ENCODE measurements at regions not wholly inside any gene's neighbourhood (a gene's known extent, or its start where the extent isn't known, plus 50 kb on each side); places are given as distances from the start of the nearest gene placed in this dataset.
"Not testable (repeated sequence)": the region's sequence is repeated elsewhere in the genome, so short reads cannot be mapped to it uniquely, and the experiment has no call there.

DNA sequence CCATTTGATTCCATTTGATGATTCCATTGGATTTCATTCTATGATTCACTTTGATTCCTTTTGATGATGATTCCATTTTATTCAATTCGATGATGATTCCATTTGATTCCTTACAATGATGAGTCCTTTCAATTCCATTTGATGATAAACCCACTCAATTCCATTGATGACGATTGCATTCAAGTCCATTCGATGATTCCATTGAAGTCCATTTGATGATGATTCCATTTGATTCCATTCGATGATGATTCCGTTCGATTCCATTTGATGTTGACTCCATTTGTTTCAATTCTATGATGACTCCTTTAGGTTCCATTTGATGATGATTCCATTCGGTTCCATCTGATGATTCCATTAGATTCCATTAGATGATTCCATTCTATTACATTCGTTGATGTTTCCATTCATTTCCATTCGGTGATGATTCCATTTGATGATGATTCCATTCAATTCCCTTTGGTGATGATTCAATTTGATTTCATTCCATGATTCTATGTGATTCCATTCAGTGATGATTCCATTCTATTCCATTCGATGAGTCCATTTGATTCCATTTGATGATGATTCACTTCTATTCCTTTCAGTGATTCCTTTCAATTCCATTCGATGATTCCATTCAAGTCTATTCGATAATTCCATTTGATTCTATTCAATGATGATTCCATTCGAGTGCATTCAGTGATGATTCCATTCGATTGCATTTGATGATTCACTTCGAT lies 1106.0 kb downstream of the RPIA start:
- H3K4me3 ChIP-seq (ENCODE audit: low read length in 2 of 2) = no peak overlapping the region
- H3K9me3 ChIP-seq (ENCODE audit: control insufficient read depth in 1 of 2, low read length in 2 of 2) = no peaks in the 10 kb centered on the region
- no peaks in the 10 kb centered on the region for H3K27me3 Mint-ChIP-seq
- no peak overlapping the region for H3K27ac Mint-ChIP-seq
- intact Hi-C loops (cut with micrococcal nuclease) = no loop called here
- POLR2A ChIA-PET (ENCODE audit: partially characterized antibody) = no interaction called here
- H3K27ac ChIP-seq (ENCODE audit: low read depth, low read length) = no peak overlapping the region
- DNase-seq = no peak
- H3K4me1 Mint-ChIP-seq = peaks cover 0 to 2% (median 0%) of the 10 kb centered on the region in 4 donors
- H3K4me3 Mint-ChIP-seq = no peak overlapping the region
- CTCF ChIA-PET (ENCODE audit: partially characterized antibody) = no interaction called here
- no peaks in the 10 kb centered on the region for H3K27me3 ChIP-seq (ENCODE audit: insufficient read depth, low read length)
- H3K9me3 Mint-ChIP-seq = peaks cover 12 to 100% (median 87%) of the 10 kb centered on the region in 8 donors
- no peaks in the 10 kb centered on the region for H3K36me3 ChIP-seq (ENCODE audit: insufficient read depth, low read length)
- no peaks in the 10 kb centered on the region for H3K4me1 ChIP-seq (ENCODE audit: insufficient read depth, low read length)
- H3K36me3 Mint-ChIP-seq = peaks cover 28 to 37% of the 10 kb centered on the region in 2 donors

DNA sequence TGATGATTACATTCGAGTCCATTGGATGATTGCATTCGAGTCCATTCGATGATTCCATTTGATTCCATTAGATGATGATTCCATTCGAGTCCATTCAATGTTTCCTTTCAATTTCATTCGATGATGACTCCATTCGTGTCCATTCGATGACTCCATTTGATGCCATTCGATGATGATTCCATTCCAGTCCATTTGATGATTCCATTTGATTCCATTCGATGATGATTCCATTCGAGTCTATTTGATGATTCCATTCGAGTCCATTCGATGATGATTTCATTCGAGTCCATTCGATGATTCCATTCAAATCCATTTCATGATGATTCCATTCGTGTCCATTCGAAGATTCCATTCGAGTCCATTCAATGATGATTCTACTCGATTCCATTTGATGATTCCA lies 1109.7 kb downstream of the RPIA start:
- H3K4me1 ChIP-seq (ENCODE audit: insufficient read depth, low read length); H3K4me3 ChIP-seq (ENCODE audit: low read length in 2 of 2); H3K27ac Mint-ChIP-seq; CTCF ChIA-PET (ENCODE audit: partially characterized antibody); DNase-seq; H3K4me1 Mint-ChIP-seq; intact Hi-C loops (cut with micrococcal nuclease); H3K27me3 ChIP-seq (ENCODE audit: insufficient read depth, low read length); H3K27ac ChIP-seq (ENCODE audit: low read depth, low read length); H3K4me3 Mint-ChIP-seq; H3K36me3 ChIP-seq (ENCODE audit: insufficient read depth, low read length); H3K27me3 Mint-ChIP-seq; POLR2A ChIA-PET (ENCODE audit: partially characterized antibody): not testable (repeated sequence)
- H3K9me3 ChIP-seq (ENCODE audit: control insufficient read depth in 1 of 2, low read length in 2 of 2) = peaks cover 0 to 13% of the 10 kb centered on the region in 2 donors
- Mint-ChIP-seq H3K36me3 (peaks cover 41 to 59% of the 10 kb centered on the region in 2 donors), H3K9me3 (peaks cover 14 to 100% (median 95%) of the 10 kb centered on the region in 8 donors)

DNA sequence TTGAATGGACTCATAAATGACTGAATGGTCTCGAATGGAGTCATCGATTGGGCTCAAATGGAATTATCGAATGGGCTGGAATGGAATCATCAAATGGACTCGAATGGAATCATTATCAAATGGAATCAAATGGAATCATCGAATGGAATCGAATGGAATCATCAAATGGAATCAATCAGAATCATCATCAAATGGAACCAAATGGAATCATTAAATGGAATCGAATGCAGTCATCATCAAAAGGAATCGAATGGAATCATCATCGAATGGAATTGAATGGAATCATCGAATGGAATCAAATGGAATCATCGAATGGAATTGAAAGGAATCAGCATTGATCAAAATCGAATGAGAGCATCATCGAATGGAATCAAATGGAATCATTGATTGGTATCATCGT lies 1114.9 kb downstream of the RPIA start:
- POLR2A ChIA-PET (ENCODE audit: partially characterized antibody); H3K27ac ChIP-seq (ENCODE audit: low read depth, low read length); DNase-seq; H3K27me3 ChIP-seq (ENCODE audit: insufficient read depth, low read length); H3K27me3 Mint-ChIP-seq; CTCF ChIA-PET (ENCODE audit: partially characterized antibody); H3K36me3 ChIP-seq (ENCODE audit: insufficient read depth, low read length); H3K4me1 Mint-ChIP-seq; H3K4me1 ChIP-seq (ENCODE audit: insufficient read depth, low read length); H3K4me3 Mint-ChIP-seq; intact Hi-C loops (cut with micrococcal nuclease); H3K4me3 ChIP-seq (ENCODE audit: low read length in 2 of 2): not testable (repeated sequence)
- H3K27ac Mint-ChIP-seq = peak overlapping the region in 1 of 7 donors; percentile 17
- H3K36me3 Mint-ChIP-seq = peaks cover 33 to 37% of the 10 kb centered on the region in 2 donors
- peaks cover 7 to 90% (median 84%) of the 10 kb centered on the region in 8 donors for H3K9me3 Mint-ChIP-seq
- H3K9me3 ChIP-seq (ENCODE audit: control insufficient read depth in 1 of 2, low read length in 2 of 2) = peaks cover 10 to 32% of the 10 kb centered on the region in 2 donors

DNA sequence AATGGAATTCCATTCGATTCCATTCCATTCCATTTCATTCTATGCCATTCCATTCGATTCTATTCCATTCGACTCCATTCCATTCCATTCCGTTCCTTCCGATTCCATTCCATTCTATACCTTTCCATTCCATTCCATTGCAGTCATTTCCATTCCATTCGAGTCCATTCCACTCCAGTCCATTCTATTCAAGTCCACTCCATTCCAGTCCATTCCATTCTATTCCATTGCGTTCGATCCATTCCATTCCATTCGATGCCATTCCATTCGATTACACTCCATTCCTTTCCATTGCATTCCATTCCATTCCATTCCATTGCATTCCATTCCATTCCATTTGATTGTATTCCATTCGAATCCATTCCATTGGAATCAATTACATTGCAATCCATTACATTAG lies 1119.8 kb downstream of the RPIA start:
- CTCF ChIA-PET (ENCODE audit: partially characterized antibody) = no interaction called here
- intact Hi-C loops (cut with micrococcal nuclease) = no loop called here
- H3K4me3 ChIP-seq (ENCODE audit: low read length in 2 of 2) = no peak overlapping the region
- Mint-ChIP-seq H3K27ac (no peak overlapping the region), H3K9me3 (peaks cover 8 to 89% (median 48%) of the 10 kb centered on the region in 8 donors), H3K27me3 (no peaks in the 10 kb centered on the region), H3K4me3 (peak overlapping the region in 1 of 8 donors; percentile 7), H3K4me1 (peaks cover 0 to 2% (median 0%) of the 10 kb centered on the region in 4 donors), H3K36me3 (peaks cover 12 to 39% of the 10 kb centered on the region in 2 donors)
- POLR2A ChIA-PET (ENCODE audit: partially characterized antibody) = no interaction called here
- peaks cover 12 to 52% of the 10 kb centered on the region in 2 donors for H3K9me3 ChIP-seq (ENCODE audit: control insufficient read depth in 1 of 2, low read length in 2 of 2)
- H3K4me1 ChIP-seq (ENCODE audit: insufficient read depth, low read length) = no peaks in the 10 kb centered on the region
- no peaks in the 10 kb centered on the region for H3K27me3 ChIP-seq (ENCODE audit: insufficient read depth, low read length)
- DNase-seq = no peak
- H3K36me3 ChIP-seq (ENCODE audit: insufficient read depth, low read length) = no peaks in the 10 kb centered on the region
- H3K27ac ChIP-seq (ENCODE audit: low read depth, low read length) = no peak overlapping the region

DNA sequence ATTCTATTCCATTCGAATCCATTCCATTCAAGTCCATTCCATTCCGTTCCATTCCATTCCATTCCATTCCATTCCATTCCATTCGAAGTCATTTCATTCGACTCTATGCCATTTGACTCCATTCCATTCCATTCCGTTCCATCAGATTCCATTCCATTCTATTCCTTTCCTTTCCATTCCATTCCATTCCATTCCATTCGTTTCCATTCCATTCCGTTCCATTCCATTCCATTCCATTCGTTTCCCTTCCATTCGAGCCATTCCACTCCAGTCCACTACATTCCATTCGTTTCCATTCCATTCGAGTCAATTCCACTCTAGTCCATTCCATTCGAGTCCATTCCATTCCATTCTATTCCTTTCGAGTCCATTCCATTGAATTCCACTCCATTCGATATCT lies 1120.4 kb downstream of the RPIA start:
- H3K27me3 ChIP-seq (ENCODE audit: insufficient read depth, low read length); H3K27ac Mint-ChIP-seq; H3K4me1 ChIP-seq (ENCODE audit: insufficient read depth, low read length); H3K27me3 Mint-ChIP-seq; H3K36me3 ChIP-seq (ENCODE audit: insufficient read depth, low read length); POLR2A ChIA-PET (ENCODE audit: partially characterized antibody); DNase-seq; intact Hi-C loops (cut with micrococcal nuclease); H3K4me3 ChIP-seq (ENCODE audit: low read length in 2 of 2); CTCF ChIA-PET (ENCODE audit: partially characterized antibody); H3K27ac ChIP-seq (ENCODE audit: low read depth, low read length); H3K4me3 Mint-ChIP-seq; H3K4me1 Mint-ChIP-seq: not testable (repeated sequence)
- Mint-ChIP-seq H3K9me3 (peaks cover 8 to 89% (median 45%) of the 10 kb centered on the region in 8 donors), H3K36me3 (peaks cover 10 to 38% of the 10 kb centered on the region in 2 donors)
- peaks cover 12 to 48% of the 10 kb centered on the region in 2 donors for H3K9me3 ChIP-seq (ENCODE audit: control insufficient read depth in 1 of 2, low read length in 2 of 2)

DNA sequence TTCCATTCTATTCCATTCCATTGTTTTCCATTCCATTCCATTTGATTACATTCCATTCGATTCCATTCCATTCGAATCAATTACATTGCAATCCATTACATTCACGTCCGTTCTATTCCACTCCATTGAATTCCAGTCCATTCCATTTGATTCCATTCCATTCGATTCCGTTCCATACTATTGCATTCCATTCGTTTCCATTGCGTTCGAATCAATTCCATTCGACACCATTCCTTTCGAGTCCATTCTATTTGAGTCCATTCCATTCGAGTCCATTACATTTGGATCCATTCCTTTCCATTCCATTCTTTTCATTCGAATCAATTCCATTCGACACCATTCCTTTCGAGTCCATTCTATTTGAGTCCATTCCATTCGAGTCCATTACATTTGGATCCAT lies 1122.9 kb downstream of the RPIA start:
- H3K27ac Mint-ChIP-seq = peak overlapping the region in 1 of 7 donors; percentile 7
- H3K27ac ChIP-seq (ENCODE audit: low read depth, low read length); H3K36me3 ChIP-seq (ENCODE audit: insufficient read depth, low read length); CTCF ChIA-PET (ENCODE audit: partially characterized antibody); H3K27me3 Mint-ChIP-seq; H3K27me3 ChIP-seq (ENCODE audit: insufficient read depth, low read length); H3K4me1 Mint-ChIP-seq; DNase-seq; H3K4me3 ChIP-seq (ENCODE audit: low read length in 2 of 2); intact Hi-C loops (cut with micrococcal nuclease); H3K4me1 ChIP-seq (ENCODE audit: insufficient read depth, low read length); POLR2A ChIA-PET (ENCODE audit: partially characterized antibody): not testable (repeated sequence)
- H3K9me3 Mint-ChIP-seq = peaks cover 0 to 91% (median 39%) of the 10 kb centered on the region in 8 donors
- H3K36me3 Mint-ChIP-seq = peaks cover 11 to 51% of the 10 kb centered on the region in 2 donors
- H3K4me3 Mint-ChIP-seq = peak overlapping the region in 1 of 8 donors; percentile 12
- H3K9me3 ChIP-seq (ENCODE audit: control insufficient read depth in 1 of 2, low read length in 2 of 2) = peaks cover 15 to 60% of the 10 kb centered on the region in 2 donors

DNA sequence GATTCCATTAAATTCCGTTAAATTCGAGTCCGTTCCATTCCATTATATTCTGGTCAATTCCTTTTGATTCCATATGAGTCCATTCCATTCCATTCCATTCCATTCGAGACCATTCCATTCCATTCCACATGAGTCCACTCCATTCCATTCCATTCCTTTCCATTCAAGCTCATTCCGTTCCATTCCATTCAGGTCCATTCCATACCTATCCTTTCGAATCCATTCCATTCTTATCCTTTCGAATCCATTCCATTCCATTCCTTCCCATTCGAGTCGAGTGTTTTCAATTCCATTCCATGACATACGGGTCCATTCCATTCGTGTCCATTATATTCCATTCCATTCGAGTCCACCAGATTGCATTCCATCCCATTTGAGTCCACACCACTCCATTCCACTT lies 1127.4 kb downstream of the RPIA start:
- no peaks in the 10 kb centered on the region for H3K36me3 ChIP-seq (ENCODE audit: insufficient read depth, low read length)
- Mint-ChIP-seq H3K27ac (no peak overlapping the region), H3K27me3 (no peaks in the 10 kb centered on the region), H3K9me3 (peaks cover 0 to 93% (median 32%) of the 10 kb centered on the region in 8 donors), H3K4me1 (peaks cover 0 to 8% (median 0%) of the 10 kb centered on the region in 4 donors), H3K36me3 (peaks cover 8 to 59% of the 10 kb centered on the region in 2 donors), H3K4me3 (no peak overlapping the region)
- no peaks in the 10 kb centered on the region for H3K4me1 ChIP-seq (ENCODE audit: insufficient read depth, low read length)
- no peaks in the 10 kb centered on the region for H3K27me3 ChIP-seq (ENCODE audit: insufficient read depth, low read length)
- no peak overlapping the region for H3K4me3 ChIP-seq (ENCODE audit: low read length in 2 of 2)
- peaks cover 3 to 55% of the 10 kb centered on the region in 2 donors for H3K9me3 ChIP-seq (ENCODE audit: control insufficient read depth in 1 of 2, low read length in 2 of 2)
- no peak overlapping the region for H3K27ac ChIP-seq (ENCODE audit: low read depth, low read length)
- intact Hi-C loops (cut with micrococcal nuclease) = no loop called here
- CTCF ChIA-PET (ENCODE audit: partially characterized antibody) = no interaction called here
- DNase-seq = no peak
- POLR2A ChIA-PET (ENCODE audit: partially characterized antibody) = no interaction called here

All from CD4-positive, alpha-beta memory T cell (primary cell).